Fibroblast of peridontal ligament (primary cell): ENCODE measurements at regions not wholly inside any gene's neighbourhood (a gene's known extent, or its start where the extent isn't known, plus 50 kb on each side); places are given as distances from the start of the nearest gene placed in this dataset.
"Not testable (repeated sequence)": the region's sequence is repeated elsewhere in the genome, so short reads cannot be mapped to it uniquely, and the experiment has no call there.

Experiments used
- DNase-seq: peaks from one replicate; pipeline ENCODE4 v3.0.0-alpha.2; 2010; ENCODE audit errors: extremely low read depth

DNA sequence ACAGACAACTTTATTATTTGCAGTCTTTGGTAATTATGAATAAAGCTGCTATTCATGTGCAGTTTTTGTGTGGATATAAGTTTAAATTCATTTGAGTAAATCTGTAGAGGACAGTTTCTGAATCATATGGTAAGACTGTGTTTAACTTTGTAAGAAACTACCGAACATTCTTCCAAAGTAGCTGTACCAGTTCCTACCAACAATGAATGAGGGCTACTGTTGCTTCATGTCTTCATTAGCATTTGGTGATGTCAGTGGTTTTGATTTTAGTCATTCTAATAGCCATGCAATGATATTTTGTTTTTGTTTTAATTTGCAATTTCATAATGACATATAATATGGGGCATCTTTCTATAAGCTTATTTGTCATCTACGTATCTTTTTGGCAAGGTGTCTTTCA lies 501.3 kb upstream of the RORB start:
- DNase-seq = no peak

- DNase-seq = no peak
Observed at GRCh38 chr9:73996844-73997243, 500.3 kb upstream of the RORB start.

DNA sequence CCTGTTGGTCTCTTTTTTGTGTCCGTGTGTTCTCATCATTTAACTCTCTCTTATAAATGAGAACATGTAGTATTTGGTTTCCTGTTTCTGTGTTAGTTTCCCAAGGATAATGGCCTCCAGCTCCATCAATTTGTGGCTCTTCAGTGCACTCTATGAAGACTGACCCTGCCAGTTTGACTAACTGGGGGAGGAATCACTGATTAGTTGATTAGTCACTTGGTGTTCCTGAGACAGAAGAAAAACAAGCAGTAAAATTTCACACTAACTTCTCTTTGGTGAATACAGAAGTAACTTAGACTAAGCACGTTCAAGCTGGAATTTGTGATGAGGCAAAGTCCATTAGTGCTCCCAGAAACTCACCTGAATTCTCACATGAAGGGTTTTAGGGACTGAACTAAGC lies 495.8 kb upstream of the RORB start:
- DNase-seq = no peak

GRCh38 chr9:74006935-74007334 lies 490.2 kb upstream of the RORB start:
- peak; percentile 41 for DNase-seq

DNA sequence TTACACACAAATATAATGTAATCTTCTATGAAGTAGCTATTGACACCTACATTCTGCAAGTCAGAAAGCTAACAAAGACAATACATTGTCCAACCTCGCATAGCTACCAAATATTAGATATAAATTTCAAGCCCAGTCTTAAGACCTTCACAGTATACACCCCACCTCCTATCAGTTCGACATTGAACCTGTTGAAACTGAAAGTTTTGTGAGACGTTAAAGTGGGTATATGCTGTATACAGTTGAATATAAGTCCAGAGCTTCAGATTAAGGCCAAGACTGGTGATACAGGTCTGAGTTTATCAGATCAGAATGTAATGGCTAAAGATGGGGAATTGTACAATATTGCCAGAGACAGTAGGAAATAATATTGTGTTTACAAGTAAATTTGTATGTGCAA lies 489.3 kb upstream of the RORB start:
- DNase-seq = no peak

DNA sequence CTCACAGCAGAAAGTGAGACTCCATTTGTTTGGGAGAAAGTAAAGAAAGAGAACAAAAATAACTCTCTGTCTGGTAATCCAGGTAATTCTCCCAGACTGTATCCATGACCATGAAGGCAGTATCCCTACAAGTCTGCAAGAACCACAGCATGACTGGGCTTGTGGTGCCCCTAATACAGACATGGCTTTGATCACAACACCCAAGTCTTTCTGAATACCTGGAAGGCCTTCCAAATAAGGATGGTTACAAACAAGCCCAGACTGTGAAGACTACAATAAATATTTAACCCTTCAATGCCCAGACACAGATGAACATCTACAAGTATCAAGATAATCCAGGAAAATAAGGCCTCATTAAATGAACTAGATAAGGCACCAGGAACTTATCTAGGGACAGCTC lies 481.1 kb upstream of the RORB start:
- DNase-seq = no peak

DNA sequence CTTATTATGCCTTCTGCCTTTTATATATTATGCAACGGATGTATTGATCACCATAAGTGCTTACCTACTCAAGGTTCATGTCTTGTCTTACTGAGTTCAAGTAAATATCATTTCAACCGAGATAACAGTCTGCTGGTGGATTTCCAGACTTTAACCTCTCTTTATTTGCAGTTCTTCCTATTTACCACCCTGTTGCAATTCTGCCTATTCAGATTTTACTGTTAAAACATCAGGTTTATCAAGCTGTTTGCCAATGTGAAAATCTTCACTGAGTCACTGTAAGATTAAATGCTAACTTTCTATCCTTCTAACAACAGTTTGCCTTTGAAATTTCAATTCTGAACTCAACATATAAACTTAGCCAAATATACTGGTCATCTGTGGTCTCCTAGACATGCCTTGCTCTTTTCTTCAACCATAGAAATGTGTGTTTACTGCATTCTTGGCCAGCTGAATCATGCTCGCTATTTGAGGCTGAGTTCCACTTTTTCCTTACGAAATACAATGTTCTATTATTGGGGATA lies 471.7 kb upstream of the RORB start:
- peak; percentile 89 for DNase-seq

DNA sequence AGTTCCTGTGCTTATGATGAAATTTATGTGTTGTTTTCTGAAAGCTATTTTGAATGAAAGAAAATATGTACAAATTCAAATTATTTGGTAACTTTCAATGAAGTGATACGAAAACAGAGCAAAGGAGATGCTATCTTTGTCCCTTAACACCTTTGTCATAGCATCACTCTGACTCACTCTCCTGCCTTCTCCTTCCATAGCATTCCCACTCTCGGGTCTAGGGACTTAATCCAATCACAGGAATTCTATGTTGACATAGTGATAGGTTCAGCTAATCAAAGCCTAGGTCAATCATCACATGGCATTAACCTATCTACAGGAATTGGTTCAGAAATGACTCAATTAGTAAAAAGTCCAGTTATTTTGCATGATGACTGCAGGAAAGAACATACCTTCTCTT lies 464.7 kb upstream of the RORB start:
- no peak for DNase-seq

DNA sequence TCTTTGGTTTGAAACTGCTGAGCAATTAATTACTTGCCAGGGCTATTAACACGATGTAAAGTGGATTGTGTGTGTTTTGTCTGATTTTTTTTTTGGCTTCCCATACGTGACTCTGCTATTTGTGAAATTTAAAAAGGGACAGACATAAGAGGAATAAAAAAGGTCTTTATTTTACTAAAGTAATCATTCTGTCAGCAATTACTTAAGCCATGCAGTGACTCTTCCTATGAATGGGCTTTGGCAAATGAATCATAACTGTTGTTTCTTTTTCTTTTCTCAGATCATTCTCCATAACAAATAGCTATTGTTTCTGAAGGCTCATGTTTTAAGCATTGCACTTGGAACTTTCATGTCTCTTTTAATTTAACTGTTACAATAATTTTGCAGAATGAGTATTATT lies 461.3 kb upstream of the RORB start:
- peak; percentile 10 for DNase-seq

GRCh38 chr9:74036549-74037231 lies 460.4 kb upstream of the RORB start:
- peak; percentile 32 for DNase-seq

DNA sequence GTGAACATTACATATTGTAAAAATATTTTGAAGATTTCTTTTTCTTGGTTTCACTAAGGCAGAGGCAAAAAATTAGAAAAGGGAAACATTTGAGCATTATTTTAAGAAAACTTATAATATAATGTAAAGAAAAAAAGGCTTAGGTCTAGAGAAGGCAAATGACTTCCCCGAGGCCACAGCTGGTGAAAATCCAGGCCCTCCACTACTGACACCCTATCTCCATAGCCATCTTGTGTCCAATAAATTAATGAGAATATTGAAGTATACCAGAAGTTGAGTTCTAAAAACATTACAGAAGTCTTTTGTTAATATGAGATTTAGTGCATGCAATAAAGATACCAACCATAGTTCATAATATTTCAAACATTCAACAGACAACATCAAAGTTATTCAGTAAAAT lies 459.9 kb upstream of the RORB start:
- DNase-seq = no peak

- DNase-seq = no peak
Observed at GRCh38 chr9:74041588-74041987, 455.5 kb upstream of the RORB start.

DNA sequence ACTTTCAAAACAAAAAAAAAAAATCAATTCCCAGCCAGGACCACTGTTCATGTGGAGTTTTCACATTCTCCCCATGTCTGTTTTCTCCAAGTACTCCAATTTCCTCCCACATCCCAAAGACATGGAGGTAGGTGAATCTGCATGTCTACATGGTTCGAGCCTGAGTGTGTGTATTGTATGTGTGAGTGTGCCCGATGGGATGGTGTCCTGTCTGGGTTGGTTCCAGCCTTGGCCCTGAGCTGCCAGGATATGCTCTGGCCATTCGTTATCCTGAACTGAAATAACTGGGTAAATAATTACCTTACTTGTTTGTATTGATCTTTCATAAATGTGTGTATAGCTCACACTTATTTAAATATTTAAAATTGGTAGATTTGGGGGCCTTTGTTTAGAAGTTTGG lies 452.3 kb upstream of the RORB start:
- no peak for DNase-seq

DNA sequence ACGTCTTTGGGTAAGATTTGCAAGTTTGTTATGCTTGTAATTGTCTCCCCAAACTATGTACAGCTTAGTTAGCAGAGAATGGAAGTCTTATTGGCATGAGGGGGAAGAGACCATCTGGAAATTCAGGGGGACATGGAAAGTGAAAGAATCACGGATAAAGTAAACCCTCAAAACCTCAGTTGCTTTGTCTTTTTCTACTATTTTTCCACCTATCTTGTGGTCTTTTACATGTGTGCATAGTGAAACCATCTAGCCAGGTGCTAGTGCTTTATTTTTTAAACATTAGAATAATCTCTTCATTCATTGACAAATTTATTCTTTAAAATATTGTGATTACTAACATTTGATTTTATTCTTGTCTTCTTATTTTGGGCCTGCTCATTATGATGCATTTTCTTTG lies 441.1 kb upstream of the RORB start:
- no peak for DNase-seq

DNA sequence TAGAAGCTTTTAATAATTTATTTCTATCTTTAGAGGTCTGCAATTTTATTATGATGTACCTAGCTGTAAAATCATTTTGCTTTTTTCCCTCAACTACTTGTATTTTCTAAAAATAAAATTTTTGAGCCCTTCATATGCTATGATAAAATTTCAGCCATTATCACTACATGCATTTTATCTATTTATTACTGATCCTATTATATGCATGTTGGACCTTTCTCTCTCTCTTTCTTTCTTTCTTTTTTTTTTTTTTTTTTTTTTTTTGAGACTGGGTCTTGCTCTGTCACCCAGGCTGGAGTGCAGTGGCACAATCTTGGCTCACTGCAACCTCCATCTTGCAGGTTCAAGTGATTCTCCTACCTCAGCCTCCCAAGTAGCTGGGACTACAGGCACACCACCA lies 440.1 kb upstream of the RORB start:
- not testable (repeated sequence) for DNase-seq

DNA sequence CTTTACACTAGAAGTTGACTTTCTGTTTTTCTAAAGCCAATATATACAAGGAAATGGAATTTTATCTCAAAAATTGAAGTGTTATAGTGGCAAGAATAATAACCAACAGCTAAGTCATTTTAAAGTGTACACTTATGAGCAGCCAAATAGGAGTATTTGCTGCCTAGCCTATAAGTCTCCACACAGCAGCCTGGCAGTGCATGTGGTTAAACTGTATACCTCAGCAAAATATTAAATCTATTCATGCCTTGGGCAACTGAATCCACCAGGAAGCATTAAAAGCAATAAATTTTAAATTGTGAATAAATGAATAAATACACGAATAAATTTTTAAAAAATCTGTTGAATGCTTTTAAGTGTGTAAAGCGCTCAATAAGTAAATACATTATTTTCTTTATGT lies 432.4 kb upstream of the RORB start:
- no peak for DNase-seq

DNA sequence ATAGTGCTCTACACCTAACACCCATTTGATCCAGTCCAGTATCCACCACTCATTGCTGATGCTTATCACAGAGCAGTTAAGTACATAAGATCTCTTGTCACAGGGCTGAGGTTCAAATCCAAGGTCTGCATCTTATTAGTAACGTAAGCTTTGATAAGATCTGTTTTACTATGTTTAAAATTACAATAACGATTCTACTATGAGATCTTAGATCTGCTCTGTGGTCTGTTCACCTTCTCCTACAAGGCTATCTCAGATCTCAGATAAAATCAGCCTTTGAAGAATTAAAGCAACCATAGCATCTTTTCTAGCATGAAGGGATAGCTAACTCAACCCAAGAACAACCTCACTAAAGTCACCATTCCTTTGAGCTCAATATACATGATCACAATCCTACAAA lies 431.0 kb upstream of the RORB start:
- no peak for DNase-seq

GRCh38 chr9:74066605-74067004 lies 430.5 kb upstream of the RORB start:
- no peak for DNase-seq

GRCh38 chr9:74071502-74071901 lies 425.6 kb upstream of the RORB start:
- no peak for DNase-seq

DNA sequence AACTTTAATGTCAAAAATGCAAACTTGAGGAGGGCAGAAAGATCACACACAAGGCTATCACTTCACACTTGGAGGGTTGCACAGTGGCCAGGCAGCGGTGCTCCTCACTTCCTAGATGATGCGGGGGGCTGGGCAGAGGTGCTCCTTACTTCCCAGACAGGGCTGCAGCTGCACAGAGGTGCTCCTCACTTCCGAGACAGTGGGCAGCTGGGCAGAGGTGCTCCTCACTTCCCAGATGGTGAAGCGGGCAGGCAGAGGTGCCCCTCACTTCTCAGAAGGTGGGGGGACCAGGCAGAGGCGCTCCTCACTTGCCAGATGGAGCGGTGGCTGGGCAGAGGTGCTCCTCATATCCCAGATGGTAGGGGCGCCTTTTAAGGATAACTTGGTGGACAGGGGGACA lies 423.2 kb upstream of the RORB start:
- no peak for DNase-seq

DNA sequence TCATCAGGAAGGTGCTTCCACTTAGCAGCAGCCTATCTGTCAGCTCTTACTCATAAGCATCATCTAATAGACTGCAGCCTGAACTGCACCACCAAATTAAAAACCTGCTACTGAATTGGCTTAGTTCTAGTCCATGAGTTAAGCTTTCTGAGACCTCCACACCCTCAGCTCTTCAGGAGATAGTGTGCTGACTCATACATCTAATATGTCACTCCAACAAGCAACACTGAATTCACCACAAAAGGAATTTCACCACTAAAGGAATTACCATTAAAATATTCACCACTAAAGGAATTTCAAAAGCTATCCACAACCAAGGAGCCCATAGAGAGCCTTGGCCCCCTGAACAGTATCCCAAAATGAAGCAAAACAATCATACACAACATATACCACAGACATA lies 418.5 kb upstream of the RORB start:
- peak; percentile 32 for DNase-seq

DNA sequence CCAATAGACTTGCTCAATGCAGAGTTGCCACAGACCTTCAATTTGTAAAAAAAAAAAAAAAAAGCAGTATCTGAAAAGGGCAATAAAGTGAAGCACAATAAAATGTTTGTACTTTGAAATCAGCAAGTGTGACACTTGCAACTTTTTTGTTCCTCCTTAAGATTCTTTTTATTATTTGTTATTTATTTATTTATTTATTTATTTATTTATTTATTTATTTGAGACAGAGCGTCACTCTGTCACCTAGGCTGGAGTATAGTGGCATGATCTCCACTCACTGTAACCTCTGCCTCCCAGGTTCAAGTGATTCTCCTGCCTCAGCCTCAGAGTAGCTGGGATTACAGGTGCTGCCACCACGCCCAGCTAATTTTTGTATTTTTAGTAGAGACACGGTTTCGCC lies 416.5 kb upstream of the RORB start:
- DNase-seq = not testable (repeated sequence)

DNA sequence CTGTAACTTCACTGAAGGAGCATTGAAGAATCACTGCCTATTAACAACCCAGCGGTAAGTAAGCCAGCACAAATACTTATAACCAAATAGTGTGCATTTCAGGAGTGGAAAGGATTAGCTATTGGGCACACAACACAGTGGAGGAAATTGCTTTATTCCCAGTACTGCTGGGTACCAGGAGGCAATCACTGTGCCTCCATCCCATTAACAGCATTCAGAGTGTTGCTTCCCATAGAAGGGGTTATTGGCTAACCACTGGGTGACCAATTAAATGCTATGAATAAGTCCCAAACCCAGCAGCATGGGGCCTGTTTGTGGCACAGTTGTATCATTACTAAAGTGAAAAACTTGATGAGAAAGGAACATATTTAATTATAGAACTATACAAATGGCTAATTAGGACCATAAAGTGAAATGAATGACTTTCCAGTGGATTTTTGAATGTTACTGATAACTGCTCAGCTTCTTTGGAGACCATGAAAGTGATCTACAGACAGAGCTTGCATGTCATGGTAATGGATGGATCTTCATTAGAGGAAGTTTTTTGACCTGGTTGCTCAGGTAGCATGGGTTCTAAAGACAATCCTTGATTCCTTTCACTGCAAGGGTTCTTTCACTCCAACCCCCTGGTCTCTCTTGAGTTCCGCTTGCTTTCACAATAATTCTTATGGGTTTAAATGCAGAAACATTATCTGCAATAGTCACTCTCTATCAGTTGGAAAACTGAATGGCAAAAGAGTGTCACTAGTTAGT lies 413.3 kb upstream of the RORB start:
- no peak for DNase-seq
